PC-9 (cell line): ENCODE measurements at regions not wholly inside any gene's neighbourhood (a gene's known extent, or its start where the extent isn't known, plus 50 kb on each side); places are given as distances from the start of the nearest gene placed in this dataset.

ENCODE experiments used
- BruUV-seq: library from RNA; stranded (reverse); fragments of 400-500 nt; replicated peaks from 2 replicates; lab custom pipeline; 2021; lab: Mats Ljungman, UMichigan
- CTCF ChIA-PET: fragments of 300-600 bp; sonication (Branson Sonifier 250); formaldehyde crosslinking; loops from one replicate; lab custom pipeline; 2022; ENCODE audit warnings: antibody characterized with exemption; lab: Charles Lee
- POLR2A ChIA-PET: fragments of 300-600 bp; sonication (Branson Sonifier 250); formaldehyde crosslinking; loops from one replicate; lab custom pipeline; 2022; ENCODE audit warnings: antibody characterized with exemption; ENCODE audit not compliant: unreplicated experiment; lab: Charles Lee
- DNase-seq, 2 experiments: peaks; one replicate each; pipeline versions ENCODE4 v3.0.0 to v3.0.0-alpha.2; 2015 to 2022; ENCODE audit warnings: mixed read lengths in 1 of 2
- H2AFZ ChIP-seq: fragments of 200-600 bp; sonication (generic); 2 replicates; pipeline ENCODE4 v1.8.1; 2017; ENCODE audit warnings: antibody characterized with exemption
- H3F3A ChIP-seq: fragments of 200-600 bp; sonication (generic); 2 replicates; pipeline ENCODE4 v1.8.1; 2017; ENCODE audit warnings: antibody characterized with exemption, mild to moderate bottlenecking, low read depth; ENCODE audit not compliant: insufficient read depth
- H3K27ac ChIP-seq: fragments of 200-600 bp; sonication (generic); 2 replicates; pipeline ENCODE4 v1.6.1; 2016; ENCODE audit warnings: mixed run types
- H3K27me3 ChIP-seq: fragments of 200-600 bp; sonication (generic); 2 replicates; pipeline ENCODE4 v1.6.1; 2016; ENCODE audit warnings: low read depth, mixed run types; ENCODE audit not compliant: insufficient read depth
- H3K36me3 ChIP-seq: fragments of 200-600 bp; sonication (generic); 2 replicates; pipeline ENCODE4 v1.6.1; 2016; ENCODE audit warnings: low read depth, mixed run types
- H3K4me1 ChIP-seq: fragments of 200-600 bp; sonication (generic); replicated peaks from 2 replicates; pipeline ENCODE4 v1.6.1; 2016; ENCODE audit warnings: mixed run types; ENCODE audit not compliant: insufficient read depth
- H3K4me2 ChIP-seq: fragments of 200-600 bp; sonication (generic); 2 replicates; pipeline ENCODE4 v1.6.1; 2017; ENCODE audit warnings: mixed run types
- H3K4me3 ChIP-seq: fragments of 200-600 bp; sonication (generic); 2 replicates; pipeline ENCODE4 v1.6.1; 2016; ENCODE audit warnings: mixed run types
- H3K79me2 ChIP-seq: fragments of 200-600 bp; sonication (generic); 2 replicates; pipeline ENCODE4 v1.6.1; 2017; ENCODE audit warnings: low read depth, mixed run types
- H3K9me2 ChIP-seq: fragments of 200-600 bp; sonication (generic); 2 replicates; pipeline ENCODE4 v1.8.1; 2017; ENCODE audit warnings: mild to moderate bottlenecking; ENCODE audit not compliant: insufficient read depth
- H3K9me3 ChIP-seq: fragments of 200-600 bp; sonication (generic); 2 replicates; pipeline ENCODE4 v1.8.1; 2016; ENCODE audit warnings: low read depth; ENCODE audit not compliant: insufficient read depth
- H4K20me1 ChIP-seq: fragments of 200-600 bp; sonication (generic); 2 replicates; pipeline ENCODE4 v1.8.1; 2017; ENCODE audit not compliant: insufficient read depth
- CTCF ChIP-seq: fragments of 200-600 bp; sonication (generic); conservative IDR thresholded peaks from 2 replicates; pipeline ENCODE4 v1.6.1; 2017; ENCODE audit warnings: mixed run types, antibody characterized with exemption, mild to moderate bottlenecking, moderate library complexity
- EZH2 ChIP-seq: fragments of 200-600 bp; sonication (generic); IDR thresholded peaks from 2 replicates; pipeline ENCODE4 v1.8.0; 2017; ENCODE audit warnings: antibody characterized with exemption, low read depth
- intact Hi-C: fragments of 100-400 bp; cut with micrococcal nuclease; formaldehyde crosslinking; loops from one replicate; pipeline ENCODE4 v1.10.0; 2022; ENCODE audit not compliant: unreplicated experiment

GRCh38 chr4:119783189-119783983 is 154.8 kb upstream of the PDE5A start:
- POLR2A ChIA-PET: no interaction called here
- no peak for TF ChIP-seq CTCF
- no peak for TF ChIP-seq EZH2
- Histone ChIP-seq H2AFZ (no peak overlapping the region), H4K20me1 (no peaks in the 10 kb centered on the region), H3K79me2 (no peaks in the 10 kb centered on the region), H3K9me2 (no peaks in the 10 kb centered on the region), H3K4me2 (no peak overlapping the region), H3F3A (no peaks in the 10 kb centered on the region), H3K27me3 (no peaks in the 10 kb centered on the region), H3K36me3 (no peaks in the 10 kb centered on the region), H3K4me3 (no peak overlapping the region), H3K9me3 (no peaks in the 10 kb centered on the region), H3K27ac (no peak overlapping the region), H3K4me1 (no peaks in the 10 kb centered on the region)
- no peak for DNase-seq
- intact Hi-C loops: no loop called here
- BruUV-seq: no TSS peak
- CTCF ChIA-PET: interaction anchor here (0.6 kb wide), 1 partner anchor 50 kb away, joined by 3 read pairs; no protein-coding TSS in a partner anchor

GRCh38 chr4:119781044-119781443 is 152.4 kb upstream of the PDE5A start:
- no peak overlapping the region for H3K4me2 ChIP-seq
- ChIA-PET CTCF (no interaction called here), POLR2A (no interaction called here)
- H3F3A ChIP-seq: no peaks in the 10 kb centered on the region
- no peak for TF ChIP-seq EZH2
- TF ChIP-seq CTCF: no peak
- no peak overlapping the region for H2AFZ ChIP-seq
- no peaks in the 10 kb centered on the region for H3K27me3 ChIP-seq
- H3K9me3 ChIP-seq: no peaks in the 10 kb centered on the region
- no peaks in the 10 kb centered on the region for H4K20me1 ChIP-seq
- no peaks in the 10 kb centered on the region for H3K79me2 ChIP-seq
- H3K9me2 ChIP-seq: no peaks in the 10 kb centered on the region
- intact Hi-C loops: no loop called here
- no peak for DNase-seq
- no TSS peak for BruUV-seq
- no peak overlapping the region for H3K27ac ChIP-seq
- no peak overlapping the region for H3K4me3 ChIP-seq
- no peaks in the 10 kb centered on the region for H3K36me3 ChIP-seq
- no peaks in the 10 kb centered on the region for H3K4me1 ChIP-seq

- H3K27me3 ChIP-seq: no peaks in the 10 kb centered on the region
- no peak for DNase-seq
- no peaks in the 10 kb centered on the region for H3K4me1 ChIP-seq
- ChIA-PET CTCF (no interaction called here), POLR2A (no interaction called here)
- no peaks in the 10 kb centered on the region for H3K36me3 ChIP-seq
- intact Hi-C loops: no loop called here
- H3K4me2 ChIP-seq: no peak overlapping the region
- no peak overlapping the region for H2AFZ ChIP-seq
- no peaks in the 10 kb centered on the region for H3K9me3 ChIP-seq
- H3F3A ChIP-seq: no peaks in the 10 kb centered on the region
- BruUV-seq: no TSS peak
- H3K4me3 ChIP-seq: no peak overlapping the region
- no peak overlapping the region for H3K27ac ChIP-seq
- H3K79me2 ChIP-seq: no peaks in the 10 kb centered on the region
- TF ChIP-seq EZH2 (no peak), CTCF (no peak)
- H4K20me1 ChIP-seq: no peaks in the 10 kb centered on the region
- H3K9me2 ChIP-seq: no peaks in the 10 kb centered on the region
Observed at GRCh38 chr4:119774840-119775239, 146.2 kb upstream of the PDE5A start.
